NCI-H460 (cell line): ENCODE measurements at regions not wholly inside any gene's neighbourhood (a gene's known extent, or its start where the extent isn't known, plus 50 kb on each side); places are given as distances from the start of the nearest gene placed in this dataset.

Experiments used
- DNase-seq: peaks from one replicate; pipeline ENCODE4 v3.0.0-alpha.2; 2016; ENCODE audit warnings: low read depth; ENCODE audit errors: extremely low read depth

- no peak for DNase-seq
Observed at GRCh38 chr11:70501051-70501901, 102.9 kb downstream of the CTTN start.

- DNase-seq, result no peak
Observed at GRCh38 chr11:70501933-70502540, 103.7 kb downstream of the CTTN start.

GRCh38 chr11:70502677-70503467 is 104.5 kb downstream of the CTTN start:
- no peak for DNase-seq

- no peak for DNase-seq
Observed at GRCh38 chr11:70503468-70504221, 105.3 kb downstream of the CTTN start.

GRCh38 chr11:70504246-70505020 is 106.1 kb downstream of the CTTN start:
- no peak for DNase-seq

- DNase-seq, result no peak
Observed at GRCh38 chr11:70505331-70505731, 107.0 kb downstream of the CTTN start.

GRCh38 chr11:70505761-70506657 is 107.7 kb downstream of the CTTN start:
- DNase-seq, result no peak

- no peak for DNase-seq
Observed at GRCh38 chr11:70506658-70506970, 108.3 kb downstream of the CTTN start.

GRCh38 chr11:70506986-70507385 is 108.7 kb downstream of the CTTN start:
- DNase-seq, result no peak

GRCh38 chr11:70507466-70508230 is 109.3 kb downstream of the CTTN start:
- DNase-seq, result no peak

- no peak for DNase-seq
Observed at GRCh38 chr11:70508231-70508480, 109.8 kb downstream of the CTTN start.

GRCh38 chr11:70509476-70509875 is 111.1 kb downstream of the CTTN start:
- no peak for DNase-seq

GRCh38 chr11:70510106-70510505 is 111.8 kb downstream of the CTTN start:
- no peak for DNase-seq

- no peak for DNase-seq
Observed at GRCh38 chr11:70510571-70510970, 112.2 kb downstream of the CTTN start.

- no peak for DNase-seq
Observed at GRCh38 chr11:70511345-70511744, 113.0 kb downstream of the CTTN start.

- no peak for DNase-seq
Observed at GRCh38 chr11:70512716-70513115, 114.4 kb downstream of the CTTN start.

GRCh38 chr11:70517203-70517602 is 118.9 kb downstream of the CTTN start:
- DNase-seq, result no peak

GRCh38 chr11:70517988-70518907 is 119.9 kb downstream of the CTTN start:
- DNase-seq, result no peak
